ENCODE measurements at regions not wholly inside any gene's neighbourhood (a gene's known extent, or its start where the extent isn't known, plus 50 kb on each side); places are given as distances from the start of the nearest gene placed in this dataset.

DNA sequence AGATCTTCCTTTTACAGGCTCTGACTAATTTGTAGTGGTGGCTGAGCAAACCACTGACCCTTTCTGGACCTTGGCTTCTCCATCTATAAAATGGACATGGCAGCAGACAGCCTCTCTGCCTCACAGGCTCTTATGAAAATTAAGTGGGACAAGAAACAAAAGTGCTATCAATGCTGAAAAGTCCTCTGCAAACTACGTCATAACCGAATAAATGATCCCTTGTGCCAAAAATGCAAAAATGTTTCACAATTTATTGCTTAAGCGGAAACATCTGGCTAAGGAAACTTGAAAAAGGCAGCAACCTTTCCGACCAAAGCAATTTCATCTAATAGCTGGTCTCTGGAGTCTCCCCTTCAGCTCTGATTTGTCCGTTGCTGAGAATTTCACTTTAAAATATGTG, 108.5 kb upstream of the PLXNC1 start:
- no peak for TF ChIP-seq CTCF (IDR thresholded peaks at IDR 0.05)
- no peak for TF ChIP-seq ZFX (IDR thresholded peaks at IDR 0.05; ENCODE audit: borderline replicate concordance)
